Bone marrow (tissue), 2 donors: ENCODE measurements at regions not wholly inside any gene's neighbourhood (a gene's known extent, or its start where the extent isn't known, plus 50 kb on each side); places are given as distances from the start of the nearest gene placed in this dataset.
"Not testable (repeated sequence)": the region's sequence is repeated elsewhere in the genome, so short reads cannot be mapped to it uniquely, and the experiment has no call there.

Source experiments
- DNase-seq, 2 donors: peaks; one replicate each; lab custom pipeline; 2025; lab: John Stamatoyannopoulos, UW

DNA sequence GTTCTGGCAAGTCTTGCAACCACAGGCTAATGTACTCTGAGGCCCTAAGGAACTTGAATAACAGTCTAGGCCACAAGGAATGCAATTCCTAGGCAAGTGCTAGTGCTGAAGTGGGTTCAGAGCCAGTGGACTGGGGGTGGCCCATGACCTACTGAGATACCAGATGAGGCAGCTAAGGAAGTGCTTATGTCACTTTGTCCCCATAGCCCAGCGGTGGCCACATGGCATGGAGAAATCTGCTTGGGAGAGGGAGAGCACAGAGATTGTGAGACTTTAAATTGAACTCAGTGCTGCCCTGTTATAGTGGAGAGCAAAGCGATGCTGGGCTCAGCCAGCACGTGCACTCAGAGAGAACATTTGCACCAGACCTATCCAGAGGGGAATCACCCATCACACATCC, 629.5 kb downstream of the JRKL start:
- no peak for DNase-seq

DNA sequence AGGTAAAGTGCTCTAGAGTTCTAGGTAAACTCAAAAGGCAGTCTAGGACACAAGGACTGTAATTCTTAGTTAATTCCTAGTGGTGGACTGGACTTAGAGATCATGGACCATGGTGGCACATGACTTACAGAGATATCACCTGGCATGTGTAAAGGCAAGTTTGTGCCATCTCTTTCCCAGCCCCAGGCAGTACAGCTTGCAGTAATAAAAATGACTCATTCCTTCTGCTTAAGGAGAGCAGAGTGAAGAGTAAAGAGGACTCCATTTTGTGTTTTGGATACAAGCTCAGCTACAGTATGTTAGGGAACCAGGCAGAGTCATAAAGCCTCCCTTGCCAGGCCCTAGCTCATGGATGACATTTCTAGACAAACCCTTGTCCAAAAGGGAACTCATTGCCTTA, 629.9 kb downstream of the JRKL start:
- DNase-seq = no peak

DNA sequence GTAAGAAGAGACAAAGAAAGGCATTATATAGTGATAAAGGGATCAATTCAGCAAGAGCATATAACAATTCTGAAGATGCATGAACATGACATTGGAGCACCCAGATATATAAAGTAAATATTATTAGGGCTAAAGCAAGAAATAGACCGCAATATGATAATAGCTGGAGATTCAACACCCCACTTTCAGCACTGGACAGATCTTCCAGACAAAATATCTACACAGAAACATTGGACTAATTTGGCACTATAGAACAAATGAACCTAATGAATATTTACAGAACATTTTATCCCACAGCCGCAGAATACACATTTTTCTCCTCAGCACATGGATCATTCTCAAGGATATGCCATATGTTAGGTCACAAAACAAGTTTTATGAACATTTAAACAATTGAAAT, 633.1 kb downstream of the JRKL start:
- DNase-seq = no peak

DNA sequence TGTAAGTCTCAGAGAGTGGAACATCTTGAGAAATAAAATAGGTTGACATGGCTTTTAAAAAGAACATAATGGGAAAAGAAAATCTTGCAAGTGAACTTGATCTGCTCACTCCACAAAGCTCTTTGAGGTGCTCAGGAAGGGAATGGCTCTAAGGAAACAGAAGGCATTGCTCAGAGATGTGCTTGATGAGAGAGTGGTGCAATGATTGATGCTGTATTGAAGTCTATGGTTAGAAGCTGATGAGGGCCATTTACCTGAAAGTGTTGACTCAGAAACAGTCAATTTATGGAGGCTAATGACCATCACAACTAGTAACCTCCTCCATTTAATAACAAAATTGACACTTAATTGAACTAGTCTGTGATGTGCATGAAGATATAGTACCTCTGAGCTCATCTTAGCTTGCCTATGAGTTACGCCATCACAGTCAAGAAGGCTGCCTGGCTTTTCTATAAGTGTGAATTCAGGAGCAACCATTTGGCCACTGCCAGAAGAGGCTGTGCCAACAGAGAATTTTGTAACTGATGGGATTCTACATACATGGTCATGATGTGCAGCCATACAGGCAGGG, 639.1 kb downstream of the JRKL start:
- DNase-seq = no peak

DNA sequence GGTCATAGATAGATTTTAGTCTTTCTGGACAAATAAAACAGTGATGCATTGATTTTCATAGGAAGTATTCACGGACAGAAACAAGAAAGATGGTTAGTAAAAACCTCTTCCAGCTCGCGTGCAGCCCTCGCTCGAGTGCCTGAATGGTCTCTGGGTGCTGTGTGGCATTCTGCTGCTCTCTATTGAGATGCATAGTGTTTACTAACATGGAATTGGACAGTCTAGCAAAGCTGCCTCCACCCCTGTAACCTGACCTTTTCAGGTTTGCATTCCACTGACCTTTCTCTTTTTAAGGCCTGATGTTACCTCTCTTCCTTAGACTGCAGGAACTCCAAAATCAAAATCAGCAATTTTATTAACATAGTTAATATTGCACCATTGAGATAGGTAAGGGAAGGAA, 643.4 kb downstream of the JRKL start:
- DNase-seq = no peak

DNA sequence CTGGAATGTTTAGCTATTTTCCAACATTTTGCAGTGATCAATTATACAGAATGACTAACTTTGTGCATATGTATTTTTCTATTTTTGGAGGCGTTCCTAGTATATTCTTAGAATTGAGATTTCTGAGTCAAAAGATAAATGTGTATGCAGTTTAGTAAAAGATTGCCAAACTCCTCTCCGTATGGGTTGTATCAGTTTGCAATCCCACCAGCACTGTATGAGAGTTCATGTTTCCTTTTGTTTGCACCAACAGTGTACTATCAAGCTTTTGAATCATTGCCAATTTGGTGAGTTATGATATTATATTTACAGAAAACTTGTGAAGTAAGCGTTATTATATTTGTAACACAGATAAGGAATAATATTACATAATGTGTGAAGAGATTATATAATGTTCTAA, 658.7 kb downstream of the JRKL start:
- no peak for DNase-seq

DNA sequence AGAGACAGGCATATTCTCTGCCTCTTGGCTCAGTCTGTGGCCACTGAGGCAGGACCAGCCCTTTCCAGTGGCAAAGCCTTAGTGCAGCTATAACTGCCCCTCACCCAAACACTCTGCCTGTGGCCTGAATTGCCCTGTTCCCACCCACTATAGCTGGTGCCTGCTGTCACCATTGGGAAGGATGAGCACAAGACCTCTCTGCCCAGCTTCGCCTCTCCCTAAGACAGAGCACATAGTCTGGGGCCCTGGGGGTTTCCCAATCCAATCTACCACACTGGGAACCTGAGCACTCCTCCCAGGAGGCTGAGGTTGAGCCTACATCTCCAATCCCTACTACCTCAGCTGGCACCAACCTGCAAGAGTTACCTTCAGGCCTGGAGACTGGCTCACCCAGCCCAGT, 670.4 kb downstream of the JRKL start:
- DNase-seq = no peak

DNA sequence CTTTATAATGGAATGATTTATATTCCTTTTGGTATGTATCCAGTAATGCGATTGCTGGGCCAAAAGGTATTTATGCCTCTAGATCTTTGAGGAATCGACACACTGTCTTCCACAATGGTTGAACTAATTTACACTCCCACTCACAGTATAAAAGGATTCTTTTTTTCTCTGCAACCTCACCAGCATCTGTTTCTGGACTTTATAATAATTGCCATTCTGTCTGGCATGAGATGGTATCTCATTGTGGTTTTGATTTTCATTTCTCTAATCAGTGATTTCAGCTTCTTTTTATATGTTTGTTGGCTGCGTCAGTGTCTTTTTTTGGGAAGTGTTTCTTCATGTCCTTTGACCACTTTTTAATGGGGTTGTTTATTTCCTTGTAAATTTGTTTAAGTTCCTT, 679.3 kb downstream of the JRKL start:
- DNase-seq = no peak

DNA sequence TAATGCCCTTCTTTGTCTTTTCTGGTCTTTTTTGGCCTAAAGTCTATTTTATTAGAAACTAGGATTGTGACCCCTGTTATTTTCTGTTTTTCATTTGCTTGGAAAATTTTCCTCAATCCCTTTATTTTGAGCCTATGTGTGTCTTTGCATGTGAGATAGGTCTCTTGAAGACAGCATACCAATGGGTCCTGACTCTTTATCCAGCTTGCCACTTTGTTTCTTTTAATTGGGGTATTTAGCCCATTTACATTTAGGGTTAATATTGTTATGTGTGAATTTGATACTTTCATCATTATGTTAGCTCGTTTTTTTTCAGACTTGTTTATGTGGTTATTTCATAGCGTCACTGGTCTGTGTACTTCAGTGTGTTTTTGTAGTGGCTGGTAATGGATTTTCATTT, 682.6 kb downstream of the JRKL start:
- DNase-seq = no peak

DNA sequence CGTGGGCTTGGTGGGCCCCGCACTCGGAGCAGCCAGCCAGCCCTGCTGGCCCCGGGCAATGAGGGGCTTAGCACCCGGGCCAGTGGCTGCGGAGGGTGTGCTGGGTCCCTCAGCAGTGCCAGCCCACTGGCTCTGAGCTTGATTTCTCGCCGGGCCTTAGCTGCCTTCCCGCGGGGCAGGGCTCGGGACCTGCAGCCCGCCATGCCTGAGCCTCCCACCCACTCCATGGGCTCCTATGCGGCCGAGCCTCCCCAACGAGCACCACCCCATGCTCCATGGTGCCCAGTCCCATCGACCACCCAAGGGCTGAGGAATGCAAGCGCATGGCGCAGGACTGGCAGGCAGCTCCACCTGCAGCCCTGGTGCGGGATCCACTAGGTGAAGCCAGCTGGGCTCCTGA, 686.9 kb downstream of the JRKL start:
- not testable (repeated sequence) for DNase-seq

DNA sequence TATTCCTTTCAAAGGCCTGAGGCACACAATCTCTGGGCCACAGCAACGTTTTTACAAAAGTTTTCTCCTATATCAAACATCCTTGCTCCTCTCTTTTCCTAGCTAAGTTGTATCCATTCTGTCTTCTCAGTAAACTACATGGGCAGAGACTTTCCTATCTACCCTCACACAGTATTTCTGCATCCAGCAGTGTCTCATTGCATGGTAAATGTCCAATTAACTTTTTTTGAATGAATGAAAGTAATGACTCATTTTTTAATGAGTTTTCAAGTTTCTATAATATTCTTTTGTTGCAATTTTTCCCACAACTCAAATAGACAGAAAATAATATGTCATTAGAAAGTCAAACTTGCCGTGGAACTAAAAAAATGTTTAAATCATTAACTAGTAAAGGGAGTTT, 688.6 kb downstream of the JRKL start:
- DNase-seq = no peak

DNA sequence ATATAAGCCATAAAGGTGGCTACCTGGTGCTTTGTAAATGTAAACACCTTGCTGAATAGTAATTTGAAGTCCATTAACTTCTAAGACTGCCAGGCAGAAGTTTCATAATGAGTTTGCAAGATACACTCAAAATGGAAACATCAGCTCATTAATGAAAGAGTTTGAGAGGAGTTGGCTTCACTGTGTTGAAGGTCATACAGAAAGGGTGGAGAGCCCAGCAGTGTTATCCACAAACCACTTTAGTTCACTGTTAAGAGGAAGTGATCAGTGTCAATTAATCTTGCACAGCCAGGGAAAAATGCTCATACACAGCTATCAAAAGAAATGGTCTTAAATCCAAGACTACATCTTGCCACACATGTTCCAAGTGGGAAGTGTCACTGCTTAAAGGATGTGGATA, 689.4 kb downstream of the JRKL start:
- no peak for DNase-seq

DNA sequence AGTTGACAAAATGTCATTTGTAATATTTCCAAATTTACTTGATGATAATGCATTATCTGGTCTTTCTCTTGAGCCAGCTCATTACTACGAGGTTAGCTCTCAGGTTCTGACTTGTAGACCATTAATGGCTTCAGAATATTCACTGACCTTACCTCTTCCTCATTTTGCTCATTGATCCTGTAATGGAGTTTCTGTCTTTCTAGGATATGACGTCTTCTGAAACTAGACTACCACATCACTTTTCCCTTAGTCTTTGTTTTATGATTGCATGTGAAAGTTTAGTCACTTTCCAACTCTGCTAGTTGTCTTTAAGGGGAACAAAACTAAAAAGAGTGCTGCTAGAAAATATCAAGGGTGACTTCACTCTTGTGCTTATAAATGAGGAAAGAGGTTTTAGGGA, 697.6 kb downstream of the JRKL start:
- no peak for DNase-seq

DNA sequence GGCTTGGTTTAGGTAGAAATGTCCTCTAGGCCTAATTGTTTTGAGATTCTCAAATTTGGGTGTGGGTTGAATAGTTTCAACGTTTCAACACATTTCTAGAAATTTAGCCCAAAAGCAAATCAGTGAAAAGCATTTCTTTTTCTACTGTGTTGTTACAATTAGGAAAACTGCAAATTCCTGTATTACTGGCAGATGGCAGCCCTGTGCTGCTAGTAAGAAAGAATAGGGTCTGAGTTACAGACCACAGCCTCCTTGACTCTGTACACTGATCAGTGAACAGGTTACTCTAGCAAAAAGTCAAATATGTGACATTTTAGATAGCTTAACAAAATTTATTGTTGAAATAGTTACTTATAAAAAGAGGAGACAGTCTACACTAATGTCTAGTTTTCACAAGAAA, 703.0 kb downstream of the JRKL start:
- DNase-seq = no peak

DNA sequence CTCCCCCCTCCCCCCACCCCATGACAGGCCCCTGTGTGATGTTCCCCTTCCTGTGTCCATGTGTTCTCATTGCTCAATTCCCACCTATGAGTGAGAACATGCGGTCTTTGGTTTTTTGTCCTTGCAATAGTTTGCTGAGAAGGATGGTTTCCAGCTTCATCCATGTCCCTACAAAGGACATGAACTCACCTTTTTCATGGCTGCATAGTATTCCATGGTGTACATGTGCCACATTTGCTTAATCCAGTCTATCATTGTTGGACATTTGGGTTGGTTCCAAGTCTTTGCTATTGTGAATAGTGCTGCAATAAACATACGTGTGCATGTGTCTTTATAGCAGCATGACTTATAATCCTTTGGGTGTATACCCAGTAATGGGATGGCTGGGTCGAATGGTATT, 712.4 kb downstream of the JRKL start:
- not testable (repeated sequence) for DNase-seq

DNA sequence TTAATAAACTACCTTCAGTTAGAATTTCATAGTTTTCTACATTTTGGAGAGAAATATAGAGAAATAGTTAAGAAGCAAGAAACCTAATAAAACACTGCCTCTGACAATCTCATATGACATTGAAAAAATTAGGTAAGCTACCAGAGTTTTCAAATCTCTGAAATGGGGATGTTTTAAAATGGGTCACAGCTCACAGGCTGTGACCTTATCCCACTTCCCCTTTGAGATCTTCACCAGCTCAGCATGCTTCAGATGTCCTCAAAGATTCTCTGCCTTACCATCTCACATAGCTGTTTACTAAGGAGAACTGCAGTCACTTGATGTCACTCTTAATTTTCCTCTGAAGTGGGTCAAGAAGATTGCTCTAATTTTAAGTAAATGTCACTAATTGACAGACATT, 717.8 kb downstream of the JRKL start:
- DNase-seq = no peak

DNA sequence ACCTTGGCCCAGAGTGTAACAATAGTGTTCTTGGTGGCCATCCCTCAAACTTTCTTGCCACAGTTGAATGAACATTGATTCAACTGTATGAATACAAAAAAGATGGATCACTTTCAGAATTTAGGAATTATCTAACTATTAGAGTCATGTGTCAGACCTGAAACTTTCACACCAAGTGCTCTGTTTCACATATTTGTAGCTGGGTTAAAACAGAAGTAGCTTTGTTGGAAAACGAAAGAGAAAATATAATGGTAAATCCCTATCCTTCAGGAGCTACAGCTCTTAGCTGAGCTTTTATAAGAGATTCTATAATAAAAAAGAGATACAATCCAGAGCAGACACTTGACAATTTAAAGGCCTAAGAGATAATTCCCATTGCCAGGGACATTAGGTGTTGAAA, 719.3 kb downstream of the JRKL start:
- DNase-seq = no peak

DNA sequence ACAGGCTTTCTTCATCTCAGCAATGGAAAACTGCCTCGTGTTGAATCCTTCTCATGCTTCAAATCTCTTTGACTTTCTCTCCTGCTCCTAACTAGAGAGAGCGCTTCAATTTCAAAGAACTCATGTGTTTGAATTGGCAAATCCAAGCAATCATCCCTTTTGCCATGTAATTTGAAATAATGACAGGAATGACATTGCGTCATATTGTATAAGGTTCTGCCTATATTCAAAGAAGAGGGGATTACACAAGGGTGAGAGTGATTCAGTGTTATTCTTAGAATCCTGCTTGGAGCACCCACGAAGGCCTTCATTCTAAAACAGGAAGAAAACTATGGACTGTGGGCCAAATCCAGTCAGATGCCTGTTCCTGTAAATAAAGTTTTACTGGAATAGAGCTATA, 720.6 kb downstream of the JRKL start:
- DNase-seq = no peak

DNA sequence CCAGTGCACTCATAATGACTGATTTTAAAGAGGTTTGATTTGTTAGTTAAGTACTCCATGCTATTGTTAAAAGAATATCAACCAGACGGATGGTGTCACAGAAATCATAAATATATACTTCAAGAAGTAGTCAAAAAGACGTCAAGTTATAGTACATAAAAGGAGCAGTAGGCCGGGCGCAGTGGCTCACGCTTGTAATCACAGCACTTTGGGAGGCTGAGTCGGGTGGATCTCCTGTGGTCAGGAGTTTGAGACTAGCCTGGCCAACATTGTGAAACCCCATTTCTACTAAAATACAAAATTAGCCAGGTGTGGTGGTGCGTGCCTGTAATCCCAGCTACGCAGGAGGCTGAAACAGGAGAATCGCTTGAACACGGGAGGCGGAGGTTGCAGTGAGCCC, 721.7 kb downstream of the JRKL start:
- DNase-seq = no peak

DNA sequence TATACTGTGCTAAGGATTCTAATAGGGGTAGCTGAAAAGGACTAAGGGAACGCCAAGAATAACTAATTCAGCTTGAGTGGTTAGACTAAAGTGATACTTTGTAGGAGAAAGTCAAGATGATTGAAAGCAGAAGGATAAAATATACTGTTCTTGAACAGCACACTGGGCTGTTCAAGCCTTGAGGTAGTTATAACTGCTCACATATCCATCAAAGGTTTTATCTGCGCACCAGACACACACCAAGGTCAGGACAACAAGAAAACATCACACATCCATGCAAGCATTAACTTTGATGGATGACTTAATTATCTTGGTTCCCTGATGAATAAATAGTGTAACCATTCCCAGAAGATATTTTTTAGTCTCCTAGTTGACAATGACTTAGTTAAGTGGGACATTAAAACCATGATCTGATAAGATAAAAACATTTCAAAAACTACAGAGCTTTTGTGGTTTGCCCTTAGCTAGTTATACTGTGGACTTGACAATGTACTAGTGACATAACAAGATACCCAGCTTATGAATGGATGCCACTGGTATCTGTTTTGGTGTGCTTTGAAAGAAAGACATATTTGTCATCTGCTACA, 728.9 kb downstream of the JRKL start:
- DNase-seq = no peak

DNA sequence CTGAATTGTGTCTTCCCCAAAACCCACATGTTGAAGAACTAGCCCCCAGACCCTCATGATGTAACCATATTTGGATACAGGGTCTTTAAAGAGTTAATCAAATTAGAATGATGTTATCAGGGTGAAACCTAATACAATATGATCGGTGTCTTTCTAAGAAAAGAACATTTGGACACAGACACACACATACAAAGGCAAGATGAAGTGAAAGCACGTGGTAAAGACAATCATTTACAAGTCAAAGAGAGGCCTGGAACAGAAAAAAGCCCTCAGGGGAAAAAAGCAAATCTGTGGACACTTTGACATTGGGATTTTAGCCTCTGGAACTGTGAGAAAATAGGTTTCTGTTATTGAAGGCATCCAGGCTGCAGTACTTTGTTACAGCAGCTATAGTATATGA, 733.4 kb downstream of the JRKL start:
- DNase-seq = no peak

DNA sequence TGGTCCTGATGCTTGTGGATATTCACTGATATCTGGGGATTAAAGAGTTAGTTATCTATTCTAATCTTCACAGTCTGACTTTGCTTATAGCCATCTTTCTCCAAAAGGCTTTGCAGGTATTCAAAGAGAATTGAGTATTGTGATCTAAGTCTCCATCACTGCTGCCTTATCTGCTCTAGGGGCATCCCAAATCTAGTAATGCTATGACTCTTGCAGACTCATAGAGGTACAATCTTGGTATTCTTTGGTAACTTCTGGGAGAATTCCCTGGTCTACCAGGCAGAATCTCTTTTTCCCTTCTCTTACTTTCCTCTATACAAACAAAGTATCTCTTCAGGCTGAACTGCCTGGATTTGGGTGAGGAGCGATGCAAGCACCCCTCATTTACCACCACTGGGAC, 746.3 kb downstream of the JRKL start:
- DNase-seq = no peak

DNA sequence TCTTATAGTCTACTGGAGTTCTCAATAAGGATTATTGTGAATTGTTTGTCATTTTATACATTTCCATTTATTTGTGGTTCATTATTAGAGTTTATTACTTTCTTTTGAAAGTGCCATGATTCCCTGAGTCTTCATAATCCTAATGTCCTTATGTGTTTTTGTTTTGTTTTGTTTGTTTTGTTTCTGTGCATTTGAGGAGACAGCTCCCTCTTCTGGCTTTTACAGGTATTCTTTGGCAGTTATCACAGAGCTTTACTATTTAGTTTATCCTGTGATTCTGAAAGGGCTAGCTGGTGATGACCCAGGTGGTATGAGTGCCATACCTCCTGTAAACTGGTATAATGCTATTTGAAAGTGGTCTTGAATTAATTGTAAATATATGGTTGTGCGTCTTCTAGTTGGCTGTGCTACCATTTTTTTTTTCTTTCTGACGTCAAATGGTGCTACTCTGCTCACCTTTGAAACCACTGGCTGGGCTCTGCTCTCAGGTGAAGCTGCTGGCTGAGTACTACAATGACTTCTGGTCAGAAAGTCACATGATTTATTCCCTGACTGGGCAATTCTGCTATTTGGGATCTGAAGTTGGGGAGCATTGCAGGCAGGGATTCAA, 751.2 kb downstream of the JRKL start:
- no peak for DNase-seq

DNA sequence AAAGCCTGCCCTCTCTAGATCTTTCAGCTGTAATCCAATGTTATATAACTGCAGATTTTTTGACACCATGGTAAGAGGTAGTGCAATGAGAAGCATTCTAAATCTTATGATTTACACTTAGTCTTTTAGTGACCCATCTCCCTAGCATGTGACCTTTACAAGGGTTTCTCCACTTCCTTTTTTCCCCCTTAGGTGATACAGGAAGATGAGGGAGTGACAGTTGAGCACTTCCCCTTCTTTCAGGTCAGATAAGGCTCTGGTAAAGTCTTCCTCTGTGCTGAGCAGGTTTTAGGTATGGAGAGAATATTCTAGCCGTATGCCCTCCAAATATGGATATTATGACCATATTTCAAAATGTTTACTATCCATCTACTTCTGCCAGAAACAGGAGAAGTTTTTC, 753.6 kb downstream of the JRKL start:
- DNase-seq = no peak
